HG02610 (cell line): ENCODE measurements at regions not wholly inside any gene's neighbourhood (a gene's known extent, or its start where the extent isn't known, plus 50 kb on each side); places are given as distances from the start of the nearest gene placed in this dataset.

ENCODE experiments used
- ATAC-seq: cut with Tn5 transposase; IDR thresholded peaks from one replicate; pipeline ENCODE4 v1.9.1; 2021; ENCODE audit warnings: mild to moderate bottlenecking, moderate library complexity; ENCODE audit not compliant: unreplicated experiment

GRCh38 chr2:120669121-120669952 lies 66.3 kb upstream of the GLI2 start:
- no peak for ATAC-seq

GRCh38 chr2:120669971-120670370 lies 65.7 kb upstream of the GLI2 start:
- ATAC-seq = no peak

GRCh38 chr2:120670371-120670770 lies 65.3 kb upstream of the GLI2 start:
- ATAC-seq = no peak

- no peak for ATAC-seq
Measured at GRCh38 chr2:120670771-120671480, 64.7 kb upstream of the GLI2 start.

GRCh38 chr2:120672526-120673204 lies 63.0 kb upstream of the GLI2 start:
- ATAC-seq = no peak

DNA sequence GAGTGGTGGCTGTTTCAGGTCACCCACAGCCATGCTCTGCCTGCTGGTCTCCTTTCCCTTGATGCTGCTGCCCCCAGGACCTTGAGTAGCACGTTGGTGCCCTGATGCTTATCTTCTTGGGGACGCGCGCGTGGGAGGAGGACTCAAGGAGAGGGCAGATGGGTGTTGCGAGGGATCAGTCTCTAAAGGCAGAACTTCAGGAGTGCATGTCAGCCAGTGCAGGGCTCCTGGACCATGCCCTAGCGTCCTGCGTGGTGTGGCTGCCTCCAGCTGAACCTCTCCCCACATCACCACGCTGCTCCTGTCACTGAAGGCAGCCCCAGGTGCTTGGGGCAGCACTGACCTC lies 62.5 kb upstream of the GLI2 start:
- ATAC-seq = no peak

GRCh38 chr2:120673571-120674061 lies 62.1 kb upstream of the GLI2 start:
- no peak for ATAC-seq

DNA sequence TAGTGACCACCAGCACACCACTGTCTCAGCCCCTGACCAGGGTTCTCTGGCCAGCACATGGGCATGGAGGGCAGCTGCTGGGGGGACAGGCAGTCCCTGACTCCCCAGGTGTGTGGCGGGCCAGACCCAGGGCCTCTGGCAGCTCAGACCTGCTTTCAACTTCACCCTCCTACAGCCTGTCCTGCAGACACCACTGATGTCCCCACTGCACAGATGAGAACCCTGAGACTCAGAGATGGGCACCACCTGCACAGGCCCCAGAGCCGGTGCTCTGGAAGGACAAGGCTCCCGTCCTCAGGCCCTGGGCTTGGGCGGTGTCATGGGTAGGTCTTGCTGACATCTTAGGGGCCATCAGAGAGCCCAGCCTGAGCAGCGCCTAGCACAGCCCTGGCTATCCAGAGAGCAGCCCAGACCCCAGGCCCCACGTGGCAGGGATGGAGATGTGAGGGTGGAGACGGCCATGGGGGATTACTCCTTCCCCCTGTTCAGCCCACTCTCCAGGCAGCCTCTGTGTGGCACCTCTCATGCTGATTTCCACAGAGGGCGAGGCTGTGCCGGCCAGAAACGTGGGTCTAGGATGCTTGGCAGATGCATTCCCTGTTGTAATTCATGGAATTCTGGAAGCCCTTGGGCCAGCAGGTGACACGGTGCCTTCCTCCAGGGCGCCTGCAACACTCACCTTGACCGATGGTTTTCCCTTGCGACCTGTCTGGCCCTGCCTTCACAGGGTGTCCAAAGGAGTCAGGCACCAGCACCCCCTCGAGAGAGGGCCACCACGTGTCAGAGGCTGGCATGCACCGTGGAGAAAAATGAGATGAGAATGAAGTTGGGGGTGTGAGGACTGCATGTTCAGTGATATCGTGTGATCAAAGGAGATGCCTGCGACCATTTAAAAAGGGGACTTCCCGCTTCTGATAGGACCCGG lies 61.2 kb upstream of the GLI2 start:
- ATAC-seq = no peak

GRCh38 chr2:120675460-120676130 lies 60.1 kb upstream of the GLI2 start:
- no peak for ATAC-seq

GRCh38 chr2:120677221-120677620 lies 58.4 kb upstream of the GLI2 start:
- ATAC-seq = no peak

GRCh38 chr2:120677696-120678247 lies 57.9 kb upstream of the GLI2 start:
- no peak for ATAC-seq

- ATAC-seq = no peak
Measured at GRCh38 chr2:120678251-120678650, 57.4 kb upstream of the GLI2 start.

GRCh38 chr2:120678926-120679325 lies 56.7 kb upstream of the GLI2 start:
- no peak for ATAC-seq

DNA sequence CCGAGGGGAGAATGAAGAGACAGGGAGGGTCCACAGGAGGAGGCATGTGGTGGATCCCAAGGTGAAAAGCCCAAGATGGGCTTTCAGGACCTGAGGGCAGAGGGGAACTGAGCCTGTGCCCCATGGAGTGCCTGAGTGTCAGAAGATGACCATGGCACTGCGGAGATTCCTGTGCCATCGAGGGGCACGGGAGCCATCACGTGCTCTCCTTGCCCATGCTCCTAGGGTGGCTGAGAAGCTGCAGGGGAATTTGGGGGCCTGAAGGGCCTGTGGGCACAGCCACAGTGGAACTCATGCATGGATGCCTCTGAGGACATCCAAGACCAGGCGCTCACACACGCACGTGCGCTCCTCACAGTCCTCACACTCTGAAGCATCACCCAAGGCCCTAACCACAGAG lies 56.1 kb upstream of the GLI2 start:
- no peak for ATAC-seq

- peak; percentile 61 for ATAC-seq
Measured at GRCh38 chr2:120680136-120680761, 55.4 kb upstream of the GLI2 start.

DNA sequence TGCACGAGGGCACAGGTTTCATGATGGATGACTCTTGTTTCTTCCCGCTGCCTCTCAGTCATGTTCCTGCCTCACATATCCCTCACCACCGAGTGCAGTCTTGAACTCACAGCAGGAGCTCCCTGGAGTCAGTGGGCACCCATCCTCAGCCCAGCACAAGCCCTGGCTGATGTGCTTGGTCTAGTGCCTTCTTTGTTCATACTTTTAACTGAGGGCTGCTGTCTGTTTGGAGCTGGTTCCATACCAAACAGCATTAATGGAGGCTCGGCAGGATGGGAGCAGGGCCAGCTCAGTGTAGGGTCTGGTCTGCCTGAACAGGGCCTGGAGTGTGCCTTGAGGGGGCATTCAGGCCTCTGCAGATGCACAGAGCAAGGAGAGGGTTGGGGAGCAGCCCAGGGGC lies 54.5 kb upstream of the GLI2 start:
- no peak for ATAC-seq

DNA sequence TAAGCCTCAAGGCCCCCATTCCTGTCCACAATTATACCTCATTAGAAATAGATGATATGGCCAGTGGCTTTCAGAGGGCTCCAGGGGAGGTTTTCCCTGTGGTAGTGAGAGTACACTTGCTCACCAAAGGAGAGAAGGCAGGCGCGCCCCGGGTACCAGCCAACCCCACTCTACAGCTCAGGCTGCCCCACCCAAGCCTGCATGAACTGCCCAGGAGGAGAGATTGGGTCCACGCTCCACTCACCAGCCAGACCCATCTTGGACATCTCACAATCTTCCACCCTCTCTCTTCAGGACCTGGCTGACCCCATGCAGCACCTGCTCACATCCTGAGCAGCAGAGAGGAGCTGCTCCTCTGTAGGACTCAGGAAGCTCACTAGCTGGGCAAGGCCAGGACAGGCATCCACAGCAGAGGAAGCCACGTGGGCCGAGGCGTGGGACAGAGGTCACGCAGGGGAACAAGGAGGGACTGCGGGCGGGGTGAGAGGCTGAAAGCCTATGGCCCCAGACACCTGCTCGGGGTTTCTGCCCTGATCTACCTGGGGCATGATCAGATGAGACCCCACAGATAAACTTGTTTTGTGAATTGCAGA lies 53.9 kb upstream of the GLI2 start:
- no peak for ATAC-seq

GRCh38 chr2:120682654-120683053 lies 53.0 kb upstream of the GLI2 start:
- no peak for ATAC-seq

DNA sequence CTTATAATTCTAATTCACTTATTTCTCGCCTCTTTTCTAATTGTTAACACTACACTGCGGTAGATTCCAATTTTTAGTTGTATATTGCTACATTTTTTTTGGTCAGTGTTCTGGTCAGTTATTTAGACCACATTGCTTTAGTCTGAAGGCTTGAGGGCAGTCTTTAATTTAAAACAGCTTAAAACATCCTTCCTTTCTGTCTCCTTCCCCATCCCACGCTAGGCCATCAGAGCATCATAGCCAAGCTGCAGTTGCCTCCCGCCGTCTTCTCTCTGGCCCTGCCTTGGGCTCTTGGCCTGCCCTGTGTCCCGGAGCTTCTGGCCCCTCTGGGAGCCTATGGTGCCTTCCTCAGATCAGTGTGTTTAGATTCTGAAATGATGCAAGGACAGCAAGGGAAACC lies 52.6 kb upstream of the GLI2 start:
- ATAC-seq = no peak
